Aorta (tissue), 5 donors: ENCODE measurements at regions not wholly inside any gene's neighbourhood (a gene's known extent, or its start where the extent isn't known, plus 50 kb on each side); places are given as distances from the start of the nearest gene placed in this dataset.

ENCODE experiments used
- ATAC-seq: fragments of 200-7000 bp; cut with Tn5 transposase; one replicate; pipeline ENCODE4 v1.9.1; 2022; ENCODE audit warnings: moderate library complexity; ENCODE audit not compliant: low FRiP score
- DNase-seq, 2 donors: peaks; one replicate each; pipeline ENCODE4 v3.0.0-alpha.2; 2020
- H3K27ac ChIP-seq, 2 donors: one replicate each; pipeline ENCODE4 v1.5.1; 2013; ENCODE audit warnings: low read length in 2 of 2, mild to moderate bottlenecking in 2 of 2, moderate library complexity in 2 of 2, control low read depth in 1 of 2, inconsistent platforms in 1 of 2, low read depth in 1 of 2
- H3K27me3 ChIP-seq, 2 donors: one replicate each; pipeline ENCODE4 v1.6.1; 2013; ENCODE audit warnings: control low read depth in 1 of 2, low read length in 1 of 2, mild to moderate bottlenecking in 1 of 2, moderate library complexity in 1 of 2; ENCODE audit not compliant: insufficient read depth in 2 of 2, control insufficient read depth in 1 of 2
- H3K36me3 ChIP-seq, 2 donors: one replicate each; pipeline ENCODE4 v1.6.1; 2013; ENCODE audit warnings: control low read depth in 1 of 2, low read length in 1 of 2, mild to moderate bottlenecking in 1 of 2; ENCODE audit not compliant: insufficient read depth in 2 of 2, control insufficient read depth in 1 of 2
- H3K4me1 ChIP-seq, 2 donors: one replicate each; pipeline ENCODE4 v1.6.1; 2013; ENCODE audit warnings: low read length in 2 of 2, control low read depth in 1 of 2, mild to moderate bottlenecking in 1 of 2, moderate library complexity in 1 of 2; ENCODE audit not compliant: insufficient read depth in 2 of 2, control insufficient read depth in 1 of 2
- H3K4me3 ChIP-seq, 2 donors: one replicate each; pipeline ENCODE4 v1.5.1; 2013; ENCODE audit warnings: low read length in 2 of 2, control low read depth in 1 of 2, mild to moderate bottlenecking in 1 of 2
- H3K9me3 ChIP-seq: one replicate; pipeline ENCODE4 v1.6.1; 2013; ENCODE audit warnings: mild to moderate bottlenecking, low read length; ENCODE audit not compliant: control insufficient read depth
- WGBS, 2 donors: extraction: QIAGEN DNeasy Blood & Tissue Kit; methylation state at CpG; one replicate each; pipeline ENCODE4 v1.1.7; 2013; 5-methylcytosine and 5-hydroxymethylcytosine counted together
- intact Hi-C, 2 donors: fragments of 100-400 bp; cut with DNase I; formaldehyde crosslinking; loops; one replicate each; pipeline versions ENCODE4 v1.14.2 to v1.15.0; 2022
- donor health status: healthy with polysubstance abuse.
- donor health status: Bipolar disorder and iron deficiency.
- donor health status: DM: no; HTN: no; CAD: no.
- donor health status: DM: no; HTN: no; CAD: no.
- donor health status: DM: yes; HTN: yes; CAD: no.

- Histone ChIP-seq H3K27me3 (no peaks in the 10 kb centered on the region), H3K9me3 (no peaks in the 10 kb centered on the region), H3K36me3 (no peaks in the 10 kb centered on the region), H3K4me3 (no peak overlapping the region), H3K27ac (no peak overlapping the region), H3K4me1 (no peaks in the 10 kb centered on the region)
- ATAC-seq (no peak), DNase-seq (no peak)
- intact Hi-C loops = no loop called here
- WGBS, 2 donors = 93% methylated on average over 10 of the region's 10 CpGs
Observed at GRCh38 chr7:131795400-131795799, 239.0 kb upstream of the PODXL start.

GRCh38 chr7:131792311-131792710, 235.9 kb upstream of the PODXL start:
- WGBS, 2 donors = 88 to 90% methylated on average over 3 of the region's 3 CpGs
- H3K27ac ChIP-seq = no peak overlapping the region
- H3K4me1 ChIP-seq = no peaks in the 10 kb centered on the region
- no peak for DNase-seq
- ATAC-seq = no peak
- intact Hi-C loops = no loop called here
- H3K36me3 ChIP-seq = no peaks in the 10 kb centered on the region
- no peaks in the 10 kb centered on the region for H3K27me3 ChIP-seq
- no peak overlapping the region for H3K4me3 ChIP-seq
- H3K9me3 ChIP-seq = no peaks in the 10 kb centered on the region

DNA sequence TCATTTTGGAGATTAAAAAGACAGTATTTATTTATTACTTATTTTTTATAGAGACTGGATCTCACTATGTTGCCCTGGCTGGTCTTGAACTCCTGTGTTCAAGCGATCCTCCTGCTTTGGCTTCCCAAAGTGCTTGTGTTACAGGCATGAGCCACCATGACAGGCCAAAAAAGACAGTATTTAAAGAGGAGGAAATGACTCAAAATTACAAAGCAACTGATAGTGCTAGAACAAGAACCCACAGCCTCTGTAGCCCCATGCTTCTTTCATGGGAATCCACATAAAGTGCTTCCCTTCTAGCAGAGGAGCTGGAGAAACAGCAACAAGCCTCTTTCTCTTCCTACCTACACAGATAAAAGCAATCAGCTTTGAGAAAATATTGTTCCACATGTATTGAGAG, 230.7 kb upstream of the PODXL start:
- Histone ChIP-seq H3K27ac (no peak overlapping the region), H3K27me3 (no peaks in the 10 kb centered on the region), H3K9me3 (no peaks in the 10 kb centered on the region), H3K4me3 (no peak overlapping the region), H3K36me3 (no peaks in the 10 kb centered on the region), H3K4me1 (no peaks in the 10 kb centered on the region)
- intact Hi-C loops = no loop called here
- DNase-seq = no peak
- ATAC-seq = no peak
- WGBS, 2 donors = 88 to 94% methylated on average over 1 of the region's 1 CpG

DNA sequence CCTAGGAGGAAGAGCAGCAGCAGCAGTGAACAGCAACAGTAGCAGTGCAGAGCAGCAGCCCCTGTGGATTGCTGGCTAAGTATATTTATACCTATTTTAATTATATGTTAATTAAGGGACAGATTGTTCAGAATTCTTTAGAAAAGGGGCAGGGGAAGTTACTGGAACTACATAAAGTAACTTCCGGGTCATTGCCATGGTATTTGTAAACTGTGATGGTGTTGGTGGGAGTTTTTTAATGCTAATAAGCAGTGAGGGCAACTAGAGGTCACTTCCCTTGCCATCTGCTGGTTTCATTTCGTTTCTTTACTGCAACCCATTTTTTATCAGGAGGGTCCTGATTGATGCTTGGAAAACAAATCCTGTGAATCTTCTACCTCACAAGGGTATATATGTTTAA, 229.8 kb upstream of the PODXL start:
- intact Hi-C loops = no loop called here
- Histone ChIP-seq H3K36me3 (no peaks in the 10 kb centered on the region), H3K27ac (no peak overlapping the region), H3K4me3 (no peak overlapping the region), H3K9me3 (no peaks in the 10 kb centered on the region), H3K27me3 (no peaks in the 10 kb centered on the region), H3K4me1 (no peaks in the 10 kb centered on the region)
- DNase-seq (no peak), ATAC-seq (no peak)
- WGBS, 2 donors = 42 to 48% methylated on average over 2 of the region's 2 CpGs

GRCh38 chr7:131778601-131779000, 222.2 kb upstream of the PODXL start:
- ATAC-seq = no peak
- Histone ChIP-seq H3K36me3 (no peaks in the 10 kb centered on the region), H3K9me3 (no peaks in the 10 kb centered on the region), H3K27me3 (no peaks in the 10 kb centered on the region), H3K27ac (no peak overlapping the region), H3K4me3 (no peak overlapping the region), H3K4me1 (no peaks in the 10 kb centered on the region)
- WGBS, 2 donors = 83 to 90% methylated on average over 2 of the region's 2 CpGs
- DNase-seq = no peak
- intact Hi-C loops = no loop called here

GRCh38 chr7:131774419-131775220, 218.2 kb upstream of the PODXL start:
- intact Hi-C loops = no loop called here
- Histone ChIP-seq H3K36me3 (no peaks in the 10 kb centered on the region), H3K9me3 (no peaks in the 10 kb centered on the region), H3K27ac (no peak overlapping the region), H3K4me1 (no peaks in the 10 kb centered on the region), H3K27me3 (no peaks in the 10 kb centered on the region), H3K4me3 (no peak overlapping the region)
- 67 to 75% methylated on average over 10 of the region's 10 CpGs for WGBS, 2 donors
- ATAC-seq (no peak), DNase-seq (no peak)

GRCh38 chr7:131773413-131773812, 217.0 kb upstream of the PODXL start:
- no peaks in the 10 kb centered on the region for H3K27me3 ChIP-seq
- ATAC-seq = no peak
- intact Hi-C loops = no loop called here
- no peak for DNase-seq
- H3K36me3 ChIP-seq = no peaks in the 10 kb centered on the region
- no peaks in the 10 kb centered on the region for H3K4me1 ChIP-seq
- no peak overlapping the region for H3K4me3 ChIP-seq
- H3K9me3 ChIP-seq = no peaks in the 10 kb centered on the region
- 49 to 58% methylated on average over 2 of the region's 2 CpGs for WGBS, 2 donors
- no peak overlapping the region for H3K27ac ChIP-seq

GRCh38 chr7:131769241-131769640, 212.8 kb upstream of the PODXL start:
- intact Hi-C loops = no loop called here
- no peak for ATAC-seq
- WGBS, 2 donors = 39 to 71% methylated on average over 2 of the region's 2 CpGs

GRCh38 chr7:131767591-131767990, 211.2 kb upstream of the PODXL start:
- ATAC-seq = no peak
- peaks cover 2% of the 10 kb centered on the region for H3K9me3 ChIP-seq
- no peaks in the 10 kb centered on the region for H3K36me3 ChIP-seq
- intact Hi-C loops = no loop called here
- no peak overlapping the region for H3K27ac ChIP-seq
- 84 to 89% methylated on average over 5 of the region's 5 CpGs for WGBS, 2 donors
- H3K4me3 ChIP-seq = no peak overlapping the region
- H3K27me3 ChIP-seq = no peaks in the 10 kb centered on the region
- no peaks in the 10 kb centered on the region for H3K4me1 ChIP-seq
- no peak for DNase-seq

More at GRCh38 chr7:131769241-131769640, 212.8 kb upstream of the PODXL start:
- no peak for DNase-seq
- no peaks in the 10 kb centered on the region for H3K9me3 ChIP-seq
- H3K4me1 ChIP-seq = no peaks in the 10 kb centered on the region
- H3K27me3 ChIP-seq = no peaks in the 10 kb centered on the region
- no peak overlapping the region for H3K4me3 ChIP-seq
- no peak overlapping the region for H3K27ac ChIP-seq
- no peaks in the 10 kb centered on the region for H3K36me3 ChIP-seq
